ENCODE measurements at regions not wholly inside any gene's neighbourhood (a gene's known extent, or its start where the extent isn't known, plus 50 kb on each side); places are given as distances from the start of the nearest gene placed in this dataset.

GRCh38 chr6:44564906-44565524 is 177.5 kb downstream of the CDC5L start (continued):
- TF ChIP-seq GLIS1 (tag by site-specific recombination; IDR thresholded peaks at IDR 0.05) = peak; percentile 91
- TF ChIP-seq ZBTB44 (tag by site-specific recombination; IDR thresholded peaks at IDR 0.05) = no peak
- TF ChIP-seq ZSCAN16 (tag by site-specific recombination; IDR thresholded peaks at IDR 0.05) = no peak
- TF ChIP-seq ZIC2 (tag by site-specific recombination; IDR thresholded peaks at IDR 0.05) = peak; percentile 89
- no peak for TF ChIP-seq ZNF394 (tag by site-specific recombination; IDR thresholded peaks at IDR 0.05; ENCODE audit: borderline replicate concordance)
- no peak for TF ChIP-seq ELK4 (IDR thresholded peaks at IDR 0.05; ENCODE audit: borderline replicate concordance, low read depth, low read length)
- no peak for TF ChIP-seq HOXC10 (CRISPR knock-in tag; IDR thresholded peaks at IDR 0.05)
- TF ChIP-seq YY2 (tag by site-specific recombination; IDR thresholded peaks at IDR 0.05) = no peak
- no peak for TF ChIP-seq ZNF274 (IDR thresholded peaks at IDR 0.05; ENCODE audit: low read length)
- no peak for TF ChIP-seq ZNF274 (tag by site-specific recombination; IDR thresholded peaks at IDR 0.05; ENCODE audit: borderline replicate concordance)
- no peak for TF ChIP-seq ZNF266 (tag by site-specific recombination; IDR thresholded peaks at IDR 0.05; ENCODE audit: low read depth)

GRCh38 chr6:44567406-44567805 is 179.9 kb downstream of the CDC5L start:
- ChIA-PET CTCF (interaction anchor here (0.7 to 1.8 kb wide), 2 partner anchors 26 to 91 kb away, joined by 3 to 4 read pairs; no protein-coding TSS in a partner anchor), POLR2A (no interaction called here)
- no peak for TF ChIP-seq MEIS1 (CRISPR knock-in tag; IDR thresholded peaks at IDR 0.05; ENCODE audit: borderline replicate concordance)
- TF ChIP-seq ZNF394 (tag by site-specific recombination; IDR thresholded peaks at IDR 0.05; ENCODE audit: borderline replicate concordance) = no peak
- no peak for TF ChIP-seq ZNF501 (tag by site-specific recombination; IDR thresholded peaks at IDR 0.05)
- no peak for TF ChIP-seq ZNF596 (tag by site-specific recombination; IDR thresholded peaks at IDR 0.05)
- no peak for TF ChIP-seq ZNF19 (tag by site-specific recombination; IDR thresholded peaks at IDR 0.05; ENCODE audit: low read depth)
- no peak for TF ChIP-seq ZNF791 (tag by site-specific recombination; IDR thresholded peaks at IDR 0.05)
- TF ChIP-seq YY1 (tag by site-specific recombination; IDR thresholded peaks at IDR 0.05) = no peak
- TF ChIP-seq KLF9 (tag by site-specific recombination; IDR thresholded peaks at IDR 0.05; ENCODE audit: low read depth) = no peak
- no peak for TF ChIP-seq BCL11A (tag by site-specific recombination; IDR thresholded peaks at IDR 0.05; ENCODE audit: low read depth)
- TF ChIP-seq ZFP37 (tag by site-specific recombination; IDR thresholded peaks at IDR 0.05) = no peak
- TF ChIP-seq WT1 (tag by site-specific recombination; IDR thresholded peaks at IDR 0.05) = no peak
- TF ChIP-seq ZFP3 (tag by site-specific recombination; IDR thresholded peaks at IDR 0.05; ENCODE audit: low read depth) = no peak

GRCh38 chr6:44569131-44569530 is 181.6 kb downstream of the CDC5L start:
- Histone ChIP-seq H3K9me3 (ENCODE audit: control insufficient read depth, insufficient read depth, low read depth, low read length) (no peaks in the 10 kb centered on the region), H3K4me1 (ENCODE audit: control insufficient read depth, insufficient read depth, low read length) (no peaks in the 10 kb centered on the region), H3K4me3 (ENCODE audit: low read depth, low read length) (no peak overlapping the region), H3K36me3 (ENCODE audit: control insufficient read depth in 2 of 2, insufficient read depth in 1 of 2, low read length in 2 of 2) (no peaks in the 10 kb centered on the region), H3K27ac (ENCODE audit: extremely low read depth, low read depth, low read length) (no peak overlapping the region)
- TF ChIP-seq ZNF350 (tag by site-specific recombination; IDR thresholded peaks at IDR 0.05) (no peak), ZNF785 (tag by site-specific recombination; IDR thresholded peaks at IDR 0.05) (no peak), ZNF768 (tag by site-specific recombination; IDR thresholded peaks at IDR 0.05) (no peak)
- POLR2A ChIA-PET = no interaction called here
- CTCF ChIA-PET = no interaction called here

More at GRCh38 chr6:44567406-44567805, 179.9 kb downstream of the CDC5L start:
- H3K4me3 ChIP-seq (ENCODE audit: low read depth, low read length) = no peak overlapping the region
- H3K4me1 ChIP-seq (ENCODE audit: control insufficient read depth, insufficient read depth, low read length) = no peaks in the 10 kb centered on the region
- no peaks in the 10 kb centered on the region for H3K9me3 ChIP-seq (ENCODE audit: control insufficient read depth, insufficient read depth, low read depth, low read length)
- H3K36me3 ChIP-seq (ENCODE audit: control insufficient read depth in 2 of 2, insufficient read depth in 1 of 2, low read length in 2 of 2) = no peaks in the 10 kb centered on the region
- H3K27ac ChIP-seq (ENCODE audit: extremely low read depth, low read depth, low read length) = no peak overlapping the region
